Loucy (cell line): ENCODE measurements at regions not wholly inside any gene's neighbourhood (a gene's known extent, or its start where the extent isn't known, plus 50 kb on each side); places are given as distances from the start of the nearest gene placed in this dataset.

Source experiments
- CTCF ChIP-seq: fragments of 200-600 bp; sonication (generic); conservative IDR thresholded peaks from 2 replicates; pipeline ENCODE4 v1.5.1; 2014; ENCODE audit warnings: mild to moderate bottlenecking, antibody characterized with exemption, low read length
- EZH2phosphoT487 ChIP-seq: fragments of 200-600 bp; IDR thresholded peaks from 2 replicates; pipeline ENCODE4 v1.6.1; 2018; ENCODE audit warnings: antibody characterized with exemption, mild to moderate bottlenecking, moderate library complexity, borderline replicate concordance

DNA sequence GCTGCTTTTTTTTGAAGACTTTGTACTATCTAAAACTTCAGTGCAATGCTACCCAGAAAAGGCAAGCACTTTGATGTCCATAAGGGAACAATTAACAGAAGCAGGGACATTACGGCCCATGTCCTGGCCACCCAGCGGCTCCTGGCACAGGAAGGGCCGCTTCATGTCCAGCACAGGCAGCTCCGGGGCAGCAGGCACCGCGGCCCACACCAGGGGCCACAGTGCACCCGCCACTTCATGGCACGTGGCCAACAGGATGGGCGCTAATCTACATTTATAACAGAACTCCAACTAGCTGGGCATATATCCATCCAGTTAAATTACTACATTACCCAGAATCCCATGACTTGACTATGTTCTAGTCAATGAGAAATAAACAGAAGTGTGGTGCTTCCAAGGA, 198.2 kb upstream of the ID4 start:
- TF ChIP-seq CTCF, result no peak
- TF ChIP-seq EZH2phosphoT487, result no peak
